HG03025 (cell line): ENCODE measurements at regions not wholly inside any gene's neighbourhood (a gene's known extent, or its start where the extent isn't known, plus 50 kb on each side); places are given as distances from the start of the nearest gene placed in this dataset.
"Not testable (repeated sequence)": the region's sequence is repeated elsewhere in the genome, so short reads cannot be mapped to it uniquely, and the experiment has no call there.

Experiments
- ATAC-seq: cut with Tn5 transposase; IDR thresholded peaks from one replicate; pipeline ENCODE4 v1.9.1; 2021; ENCODE audit warnings: mild to moderate bottlenecking, moderate library complexity; ENCODE audit not compliant: unreplicated experiment, low FRiP score

DNA sequence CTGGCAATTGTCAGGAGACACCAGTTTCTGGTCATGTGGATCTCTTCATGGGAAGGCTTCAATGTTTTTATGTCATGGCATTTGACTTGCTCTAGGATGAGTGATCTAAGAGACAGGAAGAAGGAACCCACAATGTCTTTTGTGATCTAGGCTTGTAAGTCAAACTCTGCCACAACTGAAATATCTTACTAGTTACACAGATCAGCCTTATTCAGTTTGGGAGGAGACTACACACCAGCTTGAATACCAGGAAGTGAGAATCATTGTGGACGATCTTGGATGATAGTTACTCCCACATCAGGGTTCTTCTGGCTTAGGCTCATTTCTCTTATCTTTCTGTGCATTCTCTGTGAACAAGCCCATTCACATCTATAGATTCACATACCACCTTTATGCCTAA, 236.2 kb upstream of the FBXO33 start:
- ATAC-seq = no peak

DNA sequence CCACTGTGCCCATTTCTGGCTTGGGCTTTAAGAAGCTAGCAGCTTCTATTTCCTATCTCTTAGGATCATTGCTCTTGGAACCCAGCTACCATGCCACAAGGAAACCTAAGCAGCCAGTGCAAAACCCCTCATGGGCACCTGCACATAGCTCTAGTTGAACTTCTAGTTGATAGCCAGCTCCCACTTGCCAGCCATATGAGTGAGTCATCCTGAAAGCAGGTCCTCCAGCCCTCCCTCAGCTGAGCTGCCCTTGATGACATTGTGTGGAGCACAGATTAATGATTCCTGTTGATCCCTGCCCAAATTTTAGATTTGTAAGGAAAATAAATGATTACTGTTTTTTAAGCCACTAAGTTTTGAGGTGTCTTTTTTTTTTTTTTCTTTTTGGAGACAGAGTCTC, 234.2 kb upstream of the FBXO33 start:
- no peak for ATAC-seq

DNA sequence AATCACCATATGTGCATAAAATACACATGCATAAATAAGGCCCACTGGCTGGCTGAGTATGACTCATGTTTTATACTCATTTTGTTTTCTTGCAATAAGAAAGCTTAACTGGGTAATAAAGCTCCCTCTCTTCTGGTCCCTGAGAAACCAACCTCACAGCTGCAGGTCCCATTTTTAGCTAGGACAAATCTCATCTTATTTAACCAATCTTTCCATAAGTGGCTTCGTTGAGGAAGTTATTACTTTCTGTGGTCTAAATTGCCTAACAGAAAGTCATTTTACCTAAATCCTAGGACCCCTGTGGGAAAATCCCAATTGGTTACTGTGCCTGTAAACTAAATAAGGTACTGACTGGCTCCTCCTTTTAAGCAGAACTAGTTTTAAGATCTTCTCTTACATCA, 232.8 kb upstream of the FBXO33 start:
- no peak for ATAC-seq

DNA sequence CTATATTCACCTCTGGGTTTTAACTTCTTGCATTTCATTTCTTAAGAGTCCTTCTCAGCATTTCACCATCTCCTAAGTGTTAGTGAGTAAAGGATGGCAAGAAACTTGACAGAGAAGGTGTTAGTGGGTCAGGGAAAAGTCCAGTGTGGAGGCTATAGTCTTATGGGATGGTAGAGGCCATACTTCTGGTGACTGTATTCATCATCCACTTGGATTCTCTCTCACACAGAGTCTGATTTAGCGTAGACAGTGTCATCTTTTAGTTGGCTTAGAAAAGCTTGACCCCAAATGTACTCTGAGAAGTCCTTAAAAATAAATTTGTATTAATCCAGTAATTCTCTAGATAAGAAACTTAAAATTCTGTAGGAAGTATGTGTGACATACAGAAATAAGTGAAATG, 232.4 kb upstream of the FBXO33 start:
- no peak for ATAC-seq

DNA sequence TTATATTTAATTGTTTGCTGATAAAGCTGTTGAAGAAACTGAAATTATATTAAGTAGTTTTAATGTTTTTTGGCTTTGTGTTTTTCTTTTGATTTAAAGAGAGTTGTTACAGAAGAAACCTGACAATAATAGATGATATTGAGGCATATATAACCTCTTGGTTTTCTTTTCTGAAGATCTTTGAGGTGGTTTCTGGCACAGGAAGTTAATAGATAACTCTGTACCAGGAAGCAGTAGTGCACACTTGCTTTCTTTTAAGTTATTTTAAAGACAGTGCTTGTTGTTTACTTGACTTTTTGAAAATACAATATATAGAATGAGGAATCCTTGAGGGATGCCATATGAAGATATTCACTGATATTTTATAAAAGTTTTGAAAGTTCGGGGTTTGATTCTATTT, 209.0 kb upstream of the FBXO33 start:
- no peak for ATAC-seq

DNA sequence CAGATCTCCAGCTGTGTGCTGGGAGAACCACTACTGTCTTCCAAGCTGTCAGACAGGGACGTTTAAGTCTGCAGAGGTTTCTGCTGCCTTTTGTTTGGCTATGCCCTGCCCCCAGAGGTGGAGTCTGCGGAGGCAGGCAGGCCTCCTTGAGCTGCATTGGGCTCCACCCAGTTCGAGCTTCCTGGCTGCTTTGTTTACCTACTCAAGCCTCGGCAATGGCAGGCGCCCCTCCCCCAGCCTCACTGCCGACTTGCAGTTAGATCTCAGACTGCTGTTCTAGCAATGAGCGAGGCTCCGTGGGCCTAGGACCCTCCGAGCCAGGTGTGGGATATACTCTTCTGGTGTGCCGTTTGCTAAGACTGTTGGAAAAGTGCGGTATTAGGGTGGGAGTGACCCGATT, 206.8 kb upstream of the FBXO33 start:
- not testable (repeated sequence) for ATAC-seq

DNA sequence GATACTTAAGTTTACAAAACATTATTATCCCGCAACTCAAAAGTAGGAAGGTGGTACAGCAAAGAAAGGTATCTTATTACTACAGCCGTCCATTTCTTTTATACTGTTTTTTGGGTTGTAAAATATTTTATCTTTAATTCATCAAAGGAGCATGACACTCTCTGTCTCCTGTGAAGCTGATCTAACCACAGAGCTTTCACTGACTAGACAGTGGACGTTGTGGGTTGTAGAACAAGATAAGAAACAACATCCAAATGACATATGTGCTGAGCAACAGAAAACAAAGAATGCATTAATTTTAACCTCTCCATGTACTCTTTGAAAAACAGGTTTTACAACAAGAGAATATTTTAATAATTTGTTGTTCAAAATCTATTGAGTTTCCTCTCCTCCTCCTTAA, 195.9 kb upstream of the FBXO33 start:
- ATAC-seq = no peak

DNA sequence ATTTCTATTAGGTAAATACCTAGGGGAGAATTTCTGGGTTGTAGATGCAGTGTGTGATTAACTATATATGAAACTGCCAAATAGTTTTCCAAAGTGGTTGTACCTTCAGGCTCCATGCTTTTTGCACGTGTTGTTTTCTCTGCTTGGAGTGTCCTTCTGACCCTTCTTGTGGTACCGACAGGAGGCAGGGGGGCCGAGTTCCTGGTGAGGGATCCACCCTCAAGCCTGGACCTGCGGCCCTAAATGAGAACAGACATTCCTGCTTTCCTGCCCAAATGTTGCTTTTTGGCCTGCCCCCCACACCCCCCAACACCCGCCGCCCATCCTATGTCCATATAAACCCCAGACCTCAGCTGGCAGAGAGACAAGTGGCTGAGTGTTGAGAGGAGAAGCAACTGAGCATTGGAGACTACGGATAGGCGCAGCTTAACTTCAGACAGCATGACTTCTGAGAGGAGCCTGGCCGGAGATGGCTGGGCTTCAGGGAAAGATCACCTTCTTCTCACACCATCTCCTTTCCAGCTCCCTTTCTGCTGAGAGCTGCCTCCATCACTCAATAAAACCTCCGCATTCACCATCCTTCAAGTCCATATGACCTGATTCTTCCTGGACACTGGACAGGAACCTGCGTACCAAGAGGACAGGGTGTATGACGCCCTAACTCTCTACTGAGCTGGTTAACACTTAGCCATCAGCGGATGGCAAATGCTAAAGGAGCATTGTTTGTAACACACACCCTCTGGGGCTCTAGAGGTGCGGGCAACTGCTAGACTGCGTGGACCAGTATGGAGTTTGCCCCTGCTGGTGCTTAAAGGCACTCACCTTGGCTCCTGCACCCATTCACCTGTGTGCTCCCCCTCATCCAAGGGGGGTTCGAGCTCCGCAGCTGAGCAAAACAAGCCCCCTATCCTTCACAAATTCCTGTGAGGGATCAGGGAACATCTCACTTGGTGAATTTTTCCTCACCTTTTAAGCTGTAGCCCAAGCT, 194.7 kb upstream of the FBXO33 start:
- no peak for ATAC-seq

DNA sequence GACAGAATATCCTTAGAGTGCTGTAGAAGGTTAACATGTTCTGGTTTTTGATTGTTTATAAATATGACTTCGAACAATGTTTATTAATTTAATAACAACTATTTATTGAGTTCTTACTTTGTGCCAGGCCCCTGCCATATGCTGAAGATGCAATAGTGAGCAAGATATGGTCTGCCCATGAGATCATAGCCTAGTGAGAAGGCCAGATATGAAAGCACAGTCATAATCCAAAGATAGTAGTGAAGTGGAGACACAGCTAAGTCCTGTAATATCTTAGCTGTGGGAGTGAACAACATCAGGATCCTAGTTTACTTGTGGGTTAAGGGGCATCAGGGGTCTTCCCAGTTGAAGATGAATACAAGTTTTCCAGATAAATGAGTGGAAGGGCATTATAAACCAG, 189.4 kb upstream of the FBXO33 start:
- no peak for ATAC-seq

DNA sequence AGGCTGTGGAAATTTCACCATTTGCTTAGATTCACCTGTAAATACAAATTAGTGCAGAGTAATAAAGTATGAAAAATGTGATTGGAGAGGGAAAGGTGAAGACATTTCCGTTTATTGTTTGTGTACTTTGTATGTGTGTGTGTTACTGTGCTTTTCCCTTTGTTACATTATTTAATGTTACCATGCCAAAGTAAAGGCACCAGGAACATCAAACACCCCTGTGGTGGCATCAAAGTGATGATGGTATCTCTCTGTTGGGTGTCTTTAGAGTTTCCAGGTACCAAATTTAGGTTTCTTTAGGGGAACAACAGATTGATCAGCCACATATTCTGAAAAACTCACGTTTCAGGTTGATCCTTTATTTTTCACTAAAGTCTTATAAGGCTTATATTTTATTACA, 189.0 kb upstream of the FBXO33 start:
- ATAC-seq = no peak

DNA sequence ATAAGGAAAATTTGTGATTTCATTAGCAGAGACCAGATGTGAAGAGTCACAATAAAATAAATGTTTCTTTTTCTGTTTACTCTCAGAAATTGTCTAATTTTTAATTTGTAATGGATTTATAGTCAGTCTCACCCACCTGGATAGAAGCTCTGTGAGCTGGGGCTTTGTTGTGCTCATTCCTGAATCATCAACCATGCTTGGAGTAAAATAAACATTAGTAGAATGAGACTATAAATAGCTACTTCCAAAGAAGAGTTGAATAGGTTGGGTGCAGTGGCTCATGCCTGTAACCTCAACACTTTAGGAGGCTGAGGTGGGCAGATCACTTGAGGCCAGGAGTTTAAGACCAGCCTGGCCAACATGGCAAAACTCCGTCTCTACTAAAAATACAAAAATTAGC, 185.3 kb upstream of the FBXO33 start:
- ATAC-seq = no peak

DNA sequence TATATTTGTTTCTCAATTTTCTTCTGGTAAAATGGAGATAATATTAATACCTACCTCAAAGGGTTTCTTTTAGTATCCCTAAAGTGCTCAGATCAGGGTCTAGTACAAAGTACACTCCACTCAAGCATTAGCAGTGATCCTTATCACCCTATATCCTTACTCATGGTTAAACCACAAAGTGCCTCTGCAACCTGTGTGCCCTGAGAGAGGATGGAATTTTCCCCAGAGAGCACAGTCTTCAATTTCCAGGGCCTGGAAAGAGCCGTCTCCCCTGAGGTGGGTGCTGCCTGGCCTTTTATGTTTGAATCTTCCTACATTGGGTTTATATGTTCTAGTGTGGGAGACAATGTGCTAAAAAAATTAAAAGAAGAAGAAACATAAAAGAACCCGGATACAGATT, 183.1 kb upstream of the FBXO33 start:
- no peak for ATAC-seq

DNA sequence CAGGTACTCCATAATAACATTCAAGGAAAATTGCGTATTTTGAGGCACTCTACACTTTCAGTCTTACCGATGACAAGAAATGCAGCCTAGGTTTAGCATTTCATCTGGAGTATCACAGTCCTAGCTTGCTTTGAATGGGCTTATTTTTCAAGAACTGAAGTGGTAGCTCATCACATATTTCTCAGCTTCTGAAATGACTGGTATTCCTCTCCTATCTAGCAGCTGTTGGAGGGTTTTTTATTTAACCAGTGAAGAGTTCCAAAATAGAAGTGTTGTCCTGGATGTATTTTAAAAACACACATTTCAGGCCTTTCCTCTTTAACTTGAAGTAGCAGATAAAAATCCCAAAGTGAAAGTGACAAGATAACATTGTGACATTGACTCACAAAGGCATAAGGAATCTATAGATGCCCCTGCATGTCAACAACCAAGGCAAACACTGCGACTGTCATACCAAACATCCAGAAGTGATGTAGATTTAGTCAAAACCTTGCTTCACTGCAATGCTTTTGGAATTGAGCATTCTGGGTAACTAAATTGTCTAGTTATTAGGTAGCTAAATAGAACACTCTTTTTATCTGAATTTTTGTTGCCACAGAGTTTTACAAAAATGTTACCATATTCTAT, 182.2 kb upstream of the FBXO33 start:
- no peak for ATAC-seq

DNA sequence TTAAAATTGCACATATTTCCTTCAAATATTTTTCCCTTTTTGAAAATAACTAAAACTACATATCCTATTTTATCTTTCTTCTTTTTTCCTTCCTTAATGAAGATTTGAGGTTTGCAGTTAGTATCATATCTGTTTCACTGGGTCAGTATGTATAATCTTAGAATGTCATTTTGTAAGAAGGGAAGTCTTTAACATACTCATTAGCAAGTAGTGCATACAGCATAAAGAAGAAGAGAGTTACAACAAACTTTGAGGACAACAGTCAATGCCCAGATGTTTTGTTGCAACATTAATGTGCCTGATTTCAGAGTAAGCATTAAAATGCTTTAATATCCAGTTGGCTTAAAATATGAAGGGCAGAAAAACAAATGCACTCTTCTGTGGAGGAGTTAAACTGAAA, 176.9 kb upstream of the FBXO33 start:
- ATAC-seq = no peak

DNA sequence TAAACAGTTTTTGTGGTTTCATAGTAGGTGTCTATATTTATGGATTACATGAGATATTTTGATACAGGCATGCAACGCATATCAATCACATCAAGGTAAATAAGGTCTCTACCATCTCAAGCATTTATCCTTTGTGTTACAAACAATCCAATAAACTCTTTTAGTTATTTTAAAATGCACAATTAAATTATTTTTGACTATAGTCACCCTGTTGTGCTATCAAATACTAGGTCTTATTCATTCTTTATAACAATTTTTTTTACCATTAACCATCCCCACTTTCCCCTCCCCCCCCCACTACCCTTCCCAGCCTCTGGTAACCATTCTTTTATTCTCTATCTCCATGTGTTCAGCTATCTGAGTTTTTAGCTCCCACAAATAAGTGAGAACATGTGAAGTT, 175.7 kb upstream of the FBXO33 start:
- ATAC-seq = no peak

DNA sequence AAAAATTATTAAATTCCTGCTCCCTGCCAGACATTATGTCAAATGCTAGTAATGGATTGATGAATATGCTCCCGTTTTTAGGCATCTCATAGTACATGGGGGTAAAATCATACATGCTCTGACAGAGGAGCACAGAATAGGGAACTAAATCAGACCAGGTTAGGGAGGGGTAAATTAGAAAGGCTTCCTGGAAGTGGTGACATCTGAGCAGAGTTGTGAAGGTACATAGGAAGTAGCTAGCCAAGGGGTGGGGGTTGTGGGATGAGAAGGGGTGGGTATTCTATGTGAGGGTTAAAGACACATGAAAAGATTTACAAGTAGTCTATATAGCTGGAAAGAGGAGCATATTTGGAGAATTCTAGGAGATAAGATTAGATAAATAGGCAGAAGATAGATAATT, 171.7 kb upstream of the FBXO33 start:
- ATAC-seq = no peak

DNA sequence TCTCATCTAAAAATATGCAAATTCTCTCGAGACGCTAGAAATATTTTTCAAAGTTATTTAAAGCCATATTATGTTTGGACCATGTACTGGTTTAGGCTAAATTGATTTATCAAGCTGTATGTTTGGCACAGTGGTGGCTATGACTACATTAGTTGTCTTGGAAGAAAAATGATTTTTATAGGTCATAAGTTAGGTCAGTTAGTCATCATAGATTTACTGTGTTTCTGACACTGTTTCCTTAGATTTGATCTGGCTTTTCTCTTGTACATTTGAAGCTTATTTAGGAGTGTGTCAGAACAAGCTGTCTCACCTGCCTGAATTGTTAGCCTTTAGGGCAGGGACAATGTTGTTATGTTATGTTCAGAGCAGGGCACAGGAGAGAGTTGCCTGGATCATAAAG, 161.1 kb upstream of the FBXO33 start:
- ATAC-seq = no peak

DNA sequence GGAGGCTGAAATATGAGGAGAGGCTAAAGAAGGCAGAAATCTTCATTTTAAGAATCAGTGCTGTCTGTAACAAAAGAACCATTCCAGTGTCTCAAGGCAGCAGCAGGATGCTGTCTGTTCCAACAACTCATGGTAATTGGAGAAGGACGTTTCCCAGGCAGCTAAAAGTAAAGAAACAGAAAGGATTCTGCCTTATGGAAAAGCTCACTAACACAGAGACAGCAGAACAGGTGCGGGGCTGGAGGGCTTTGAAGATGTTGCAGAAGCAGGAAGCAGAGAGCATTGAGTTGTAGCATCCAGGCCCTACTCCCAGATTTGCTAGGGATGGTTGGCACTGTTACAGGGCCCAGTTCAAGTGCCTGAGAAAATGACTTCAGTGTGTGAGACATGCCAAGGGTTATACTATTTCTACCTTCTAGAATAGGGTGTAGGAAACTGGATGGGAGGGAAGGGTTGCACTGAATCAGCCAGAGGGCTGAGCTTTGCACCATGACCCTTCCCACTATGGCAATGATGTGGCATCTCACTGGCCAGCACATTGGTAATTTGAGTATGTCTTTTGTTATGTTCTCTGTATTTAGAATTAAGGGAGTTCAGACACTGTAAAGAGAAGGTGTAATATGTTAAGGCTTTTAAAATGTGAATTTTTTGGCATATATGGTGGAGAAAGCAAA, 160.0 kb upstream of the FBXO33 start:
- ATAC-seq = no peak

DNA sequence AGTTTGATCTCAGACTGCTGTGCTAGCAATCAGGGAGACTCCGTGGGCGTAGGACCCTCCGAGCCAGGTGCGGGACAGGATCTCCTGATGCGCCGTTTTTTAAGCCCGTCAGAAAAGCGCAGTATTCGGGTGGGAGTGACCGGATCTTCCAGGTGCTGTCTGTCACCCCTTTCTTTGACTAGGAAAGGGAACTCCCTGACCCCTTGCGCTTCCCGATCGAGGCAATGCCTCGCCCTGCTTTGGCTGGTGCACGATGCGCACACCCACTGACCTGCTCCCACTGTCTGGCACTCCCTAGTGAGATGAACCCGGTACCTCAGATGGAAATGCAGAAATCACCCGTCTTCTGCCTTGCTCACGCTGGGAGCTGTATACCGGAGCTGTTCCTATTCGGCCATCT, 157.6 kb upstream of the FBXO33 start:
- ATAC-seq = not testable (repeated sequence)

DNA sequence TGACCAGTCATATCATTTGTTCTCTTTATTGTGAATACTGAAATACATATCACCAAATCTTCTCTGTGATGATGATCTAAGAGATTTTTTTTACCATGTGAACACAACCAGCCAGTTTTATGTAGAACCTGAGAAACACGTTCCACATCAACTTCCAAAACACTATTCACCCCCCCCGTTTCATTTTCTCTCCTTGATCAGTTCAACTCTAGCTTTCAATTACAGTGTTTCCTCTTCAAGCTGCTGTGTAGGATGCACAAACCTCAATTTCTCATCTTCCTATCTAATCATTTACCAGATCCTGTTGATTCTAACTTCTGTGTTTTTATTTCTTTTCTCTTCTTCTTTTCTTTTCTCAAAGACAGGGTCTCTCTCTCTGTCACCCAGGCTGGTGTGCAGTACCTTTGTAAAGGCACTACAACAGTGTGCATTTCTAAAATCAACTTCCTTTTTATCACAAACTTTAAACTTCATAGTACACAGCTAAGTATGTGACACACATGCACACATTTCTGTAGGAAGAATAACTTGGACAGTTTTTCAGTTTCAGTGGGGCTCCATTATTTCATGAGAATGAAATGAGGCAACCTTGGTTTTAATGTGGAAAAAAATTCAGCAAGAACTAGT, 149.9 kb upstream of the FBXO33 start:
- no peak for ATAC-seq

DNA sequence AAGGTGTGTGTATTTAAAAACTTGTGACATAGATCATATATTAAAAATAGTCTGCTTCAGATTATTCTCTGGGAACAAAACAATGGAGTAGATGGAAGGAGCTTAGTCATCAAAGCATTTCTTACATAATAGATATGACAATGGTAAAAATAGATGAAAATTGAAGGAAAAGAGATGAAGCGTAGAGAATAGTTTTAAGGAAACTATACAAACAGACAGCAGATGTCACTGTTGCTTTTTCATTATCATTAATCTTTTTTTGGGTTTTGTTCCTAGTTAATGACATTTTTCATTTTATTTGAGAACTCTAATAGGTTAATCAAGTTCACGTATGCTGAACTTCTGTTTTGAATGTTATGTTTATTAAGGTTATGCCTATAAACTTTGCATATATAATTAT, 149.2 kb upstream of the FBXO33 start:
- ATAC-seq = no peak
